C4-2B (cell line): ENCODE measurements at regions not wholly inside any gene's neighbourhood (a gene's known extent, or its start where the extent isn't known, plus 50 kb on each side); places are given as distances from the start of the nearest gene placed in this dataset.
"Not testable (repeated sequence)": the region's sequence is repeated elsewhere in the genome, so short reads cannot be mapped to it uniquely, and the experiment has no call there.

Experiments
- H3K27ac ChIP-seq: fragments of 450-650 bp; 2 replicates; pipeline ENCODE4 v1.5.1; 2017
- ZFX ChIP-seq: fragments of 450-650 bp; IDR thresholded peaks from 2 replicates; pipeline ENCODE4 v1.6.1; 2017
- TF ChIP-seq, protein P1 (sequence below): fragments of 450-650 bp; conservative IDR thresholded peaks from 2 replicates; pipeline ENCODE4 v1.5.1; 2017; ENCODE audit warnings: mild to moderate bottlenecking

DNA sequence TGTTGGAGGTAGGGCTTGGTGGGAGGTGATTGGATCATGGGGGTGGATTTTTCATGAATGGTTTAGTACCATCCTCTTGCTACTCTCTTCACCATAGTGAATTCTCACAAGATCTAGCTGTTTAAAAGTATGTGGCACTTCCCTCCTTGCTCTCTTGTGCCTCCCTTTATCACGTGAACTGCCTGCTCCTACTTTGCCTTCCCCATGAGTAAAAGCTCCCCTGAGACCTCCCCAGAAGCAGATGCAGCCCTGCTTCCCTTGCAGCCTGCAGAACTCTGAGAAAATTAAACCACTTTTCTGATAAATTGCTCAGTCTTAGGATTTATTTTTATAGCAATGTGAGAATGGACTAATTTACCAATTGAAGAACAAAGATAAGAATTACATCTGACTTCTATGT lies 223.1 kb downstream of the RNF144A start:
- TF ChIP-seq, protein P1, sequence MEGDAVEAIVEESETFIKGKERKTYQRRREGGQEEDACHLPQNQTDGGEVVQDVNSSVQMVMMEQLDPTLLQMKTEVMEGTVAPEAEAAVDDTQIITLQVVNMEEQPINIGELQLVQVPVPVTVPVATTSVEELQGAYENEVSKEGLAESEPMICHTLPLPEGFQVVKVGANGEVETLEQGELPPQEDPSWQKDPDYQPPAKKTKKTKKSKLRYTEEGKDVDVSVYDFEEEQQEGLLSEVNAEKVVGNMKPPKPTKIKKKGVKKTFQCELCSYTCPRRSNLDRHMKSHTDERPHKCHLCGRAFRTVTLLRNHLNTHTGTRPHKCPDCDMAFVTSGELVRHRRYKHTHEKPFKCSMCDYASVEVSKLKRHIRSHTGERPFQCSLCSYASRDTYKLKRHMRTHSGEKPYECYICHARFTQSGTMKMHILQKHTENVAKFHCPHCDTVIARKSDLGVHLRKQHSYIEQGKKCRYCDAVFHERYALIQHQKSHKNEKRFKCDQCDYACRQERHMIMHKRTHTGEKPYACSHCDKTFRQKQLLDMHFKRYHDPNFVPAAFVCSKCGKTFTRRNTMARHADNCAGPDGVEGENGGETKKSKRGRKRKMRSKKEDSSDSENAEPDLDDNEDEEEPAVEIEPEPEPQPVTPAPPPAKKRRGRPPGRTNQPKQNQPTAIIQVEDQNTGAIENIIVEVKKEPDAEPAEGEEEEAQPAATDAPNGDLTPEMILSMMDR: no peak
- no peak for TF ChIP-seq ZFX
- H3K27ac ChIP-seq: no peak overlapping the region

DNA sequence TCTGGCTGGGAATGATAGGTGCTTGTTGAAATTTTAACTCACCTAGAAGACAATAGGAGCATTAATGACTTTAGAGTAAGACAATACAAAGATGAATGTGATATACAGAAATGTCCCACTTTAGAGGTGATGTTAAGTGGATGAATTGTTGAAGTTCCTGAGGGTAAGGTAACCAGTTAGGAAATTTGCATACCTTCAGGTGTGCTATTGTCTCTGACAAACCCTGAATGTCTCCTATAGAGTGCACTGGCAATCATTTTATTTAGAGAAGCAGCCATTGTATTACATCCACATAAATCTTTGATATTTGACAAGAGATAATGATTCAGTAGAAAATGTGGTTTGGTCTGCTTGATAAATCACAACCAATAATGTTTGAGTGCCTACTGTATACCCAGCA lies 228.5 kb downstream of the RNF144A start:
- TF ChIP-seq, protein P1: no peak
- TF ChIP-seq ZFX: no peak

DNA sequence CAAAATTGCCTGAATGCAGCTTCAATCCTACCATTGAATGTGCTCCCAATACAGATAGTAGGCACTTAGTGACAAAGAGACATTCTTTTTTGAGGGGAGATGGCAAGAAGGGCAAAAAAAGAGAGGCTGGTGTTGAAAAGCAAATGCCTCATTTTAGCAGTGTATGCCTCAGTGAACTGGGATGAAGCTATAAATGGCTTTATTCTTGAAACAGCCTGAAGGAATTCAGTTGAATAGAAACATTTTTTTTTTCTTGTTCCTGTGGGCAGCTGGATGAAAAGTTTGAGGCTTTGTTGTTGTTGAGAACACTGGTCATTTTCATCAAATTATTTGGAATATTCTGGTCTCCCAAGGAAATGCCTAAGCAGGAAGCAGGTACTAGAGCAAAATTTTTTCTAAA lies 228.9 kb downstream of the RNF144A start:
- TF ChIP-seq ZFX: no peak
- TF ChIP-seq, protein P1: no peak
- H3K27ac ChIP-seq: no peak overlapping the region

More for the DNA sequence above, 228.5 kb downstream of the RNF144A start:
- H3K27ac ChIP-seq: no peak overlapping the region

DNA sequence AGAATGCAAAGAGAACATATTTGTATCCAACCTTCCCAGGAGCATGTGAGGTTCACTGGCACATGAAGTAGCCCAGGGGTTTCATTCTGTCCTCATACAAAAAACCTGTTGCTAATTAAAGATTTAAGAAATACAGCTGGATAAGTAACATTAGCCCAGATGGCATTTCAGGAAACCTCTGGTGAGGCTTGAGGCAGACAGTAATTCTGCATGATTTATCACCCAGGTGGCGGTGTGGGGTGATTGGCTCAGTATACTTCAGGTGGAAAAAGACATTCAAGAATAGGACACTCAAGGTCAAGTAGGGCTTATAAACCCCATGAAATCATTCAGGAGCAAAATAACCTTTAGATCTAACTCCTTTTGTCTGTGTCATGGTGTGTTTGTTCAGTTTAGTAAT lies 237.4 kb downstream of the RNF144A start:
- no peak overlapping the region for H3K27ac ChIP-seq
- TF ChIP-seq, protein P1: no peak
- no peak for TF ChIP-seq ZFX

DNA sequence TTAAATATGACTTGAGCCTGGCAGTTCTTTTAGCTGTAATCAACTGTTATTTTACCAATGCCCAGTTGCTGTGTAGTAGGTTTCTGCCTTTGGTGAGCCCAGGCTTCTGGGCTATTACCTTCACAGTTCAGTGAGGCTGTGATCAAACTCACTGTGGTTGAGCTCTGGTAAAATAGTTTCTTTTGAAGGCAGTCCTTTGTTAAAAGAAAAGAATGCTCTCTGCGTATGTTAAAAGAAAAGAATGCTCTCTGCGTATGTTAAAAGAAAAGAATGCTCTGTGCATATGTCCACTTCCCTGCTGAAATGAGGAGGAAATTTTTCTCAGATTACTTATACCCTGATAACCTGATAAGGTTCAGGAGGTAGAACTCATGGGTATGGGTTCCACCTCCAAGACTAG lies 244.3 kb downstream of the RNF144A start:
- TF ChIP-seq, protein P1: no peak
- no peak for TF ChIP-seq ZFX
- no peak overlapping the region for H3K27ac ChIP-seq

DNA sequence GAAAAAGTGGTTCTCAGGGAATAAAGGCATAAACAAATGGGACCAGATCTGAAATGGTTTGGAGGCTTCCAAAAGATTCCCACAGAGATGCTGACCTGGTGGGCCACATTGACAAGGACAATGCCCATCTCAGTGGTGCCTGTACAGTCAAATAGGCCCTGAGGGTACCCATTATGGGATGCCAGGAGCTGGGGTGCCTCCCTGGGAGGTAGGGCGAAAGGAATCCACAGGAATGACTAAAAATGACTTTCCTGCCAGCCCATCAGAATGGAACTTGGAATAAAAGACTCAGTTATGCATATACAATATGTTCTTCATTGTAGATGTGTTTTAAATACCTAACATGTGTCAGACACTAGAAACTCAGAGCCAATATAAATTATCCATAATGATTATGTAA lies 248.5 kb downstream of the RNF144A start:
- TF ChIP-seq ZFX: no peak
- H3K27ac ChIP-seq: no peak overlapping the region

DNA sequence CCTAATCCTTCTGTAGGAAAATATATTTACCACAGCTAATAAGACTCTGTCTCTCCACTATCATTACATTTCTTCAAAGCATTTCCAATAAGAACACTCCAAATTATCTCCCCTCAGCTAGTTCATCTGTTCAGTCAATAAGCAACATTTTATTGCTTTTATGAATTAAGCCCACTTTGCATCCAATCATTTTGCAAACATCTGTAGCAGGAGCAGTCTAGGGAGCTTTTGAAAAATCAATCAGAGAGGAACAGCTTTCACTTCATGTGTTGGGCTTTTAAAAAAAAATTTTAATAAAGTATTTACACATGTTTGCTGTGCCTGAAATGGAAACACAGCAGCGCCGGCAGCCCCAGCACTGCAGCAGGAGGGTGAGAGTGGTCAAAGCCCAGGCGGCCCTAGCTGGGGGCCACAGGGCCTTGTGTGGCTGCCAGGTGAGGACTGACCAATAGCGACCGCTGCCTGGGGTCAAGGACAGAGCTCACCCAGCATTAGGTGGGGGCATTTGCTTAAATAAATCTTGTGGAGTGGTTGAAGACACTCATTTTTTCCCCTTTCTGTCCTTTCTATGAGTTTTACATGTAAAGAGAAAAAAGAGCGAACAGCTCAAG lies 250.7 kb downstream of the RNF144A start:
- TF ChIP-seq, protein P1: no peak
- no peak for TF ChIP-seq ZFX

DNA sequence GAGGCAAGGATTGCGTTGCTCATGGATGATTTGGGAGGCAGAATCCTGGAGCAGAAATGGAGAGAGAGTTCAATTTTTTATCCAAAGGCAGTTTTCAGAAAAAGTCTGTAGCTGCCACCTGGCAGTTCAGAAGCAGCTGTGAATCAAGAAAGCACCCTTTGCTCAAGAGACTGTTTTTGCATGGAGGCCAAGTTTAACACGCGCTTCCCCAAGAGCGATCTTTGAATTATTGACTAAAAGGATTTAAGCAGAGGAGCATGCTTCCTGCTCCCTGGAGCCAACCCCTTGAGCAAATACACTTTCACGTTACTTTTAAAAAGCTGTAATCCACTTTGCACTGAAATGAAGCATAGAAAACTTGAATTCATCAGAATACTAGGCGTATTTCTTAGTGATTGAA lies 252.4 kb downstream of the RNF144A start:
- TF ChIP-seq ZFX: no peak
- TF ChIP-seq, protein P1: no peak
- no peak overlapping the region for H3K27ac ChIP-seq

More for the DNA sequence above, 250.7 kb downstream of the RNF144A start:
- no peak overlapping the region for H3K27ac ChIP-seq

DNA sequence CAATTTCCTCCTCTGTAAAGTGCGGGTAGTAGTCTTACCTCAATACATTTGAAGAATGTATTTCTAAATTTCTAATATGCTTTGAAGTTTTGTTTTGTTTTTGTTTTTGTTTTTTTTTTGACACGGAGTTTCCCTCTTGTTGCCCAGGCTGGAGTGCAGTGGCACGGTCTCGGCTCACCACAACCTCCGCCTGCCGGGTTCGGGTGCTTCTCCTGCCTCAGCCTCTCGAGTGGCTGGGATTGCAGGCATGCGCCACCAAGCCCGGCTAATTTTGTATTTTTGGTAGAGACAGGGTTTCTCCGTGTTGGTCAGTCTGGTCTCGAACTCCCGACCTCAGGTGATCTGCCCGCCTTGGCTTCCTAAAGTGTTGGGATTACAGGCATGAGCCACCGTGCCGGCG lies 261.8 kb downstream of the RNF144A start:
- H3K27ac ChIP-seq: not testable (repeated sequence)
